Small intestine (tissue), 7 donors: ENCODE measurements at regions not wholly inside any gene's neighbourhood (a gene's known extent, or its start where the extent isn't known, plus 50 kb on each side); places are given as distances from the start of the nearest gene placed in this dataset.

Source experiments
- DNase-seq, 2 donors: peaks; one replicate each; pipeline versions ENCODE4 v3.0.0 to v3.0.0-alpha.2; 2013
- FAIRE-seq: peaks from 2 replicates; lab custom pipeline; 2012; peaks lifted over from hg19 to GRCh38; lab: Jason Lieb, UNC
- H3K27ac ChIP-seq, 3 donors: one replicate each; pipeline ENCODE4 v1.5.1; 2013; ENCODE audit warnings: low read length in 2 of 3, mild to moderate bottlenecking in 2 of 3, control low read depth in 1 of 3, inconsistent platforms in 1 of 3, low read depth in 1 of 3, moderate library complexity in 1 of 3
- H3K27me3 ChIP-seq, 3 donors: one replicate each; pipeline ENCODE4 v1.6.1; 2013; ENCODE audit warnings: low read length in 3 of 3, inconsistent platforms in 1 of 3; ENCODE audit not compliant: control insufficient read depth in 3 of 3, insufficient read depth in 3 of 3
- H3K36me3 ChIP-seq, 3 donors: one replicate each; pipeline ENCODE4 v1.6.1; 2013; ENCODE audit warnings: low read length in 3 of 3, inconsistent platforms in 1 of 3, low read depth in 1 of 3, mild to moderate bottlenecking in 1 of 3, moderate library complexity in 1 of 3; ENCODE audit not compliant: control insufficient read depth in 3 of 3, insufficient read depth in 2 of 3
- H3K4me1 ChIP-seq, 3 donors: one replicate each; pipeline ENCODE4 v1.6.1; 2013; ENCODE audit warnings: low read length in 2 of 3, inconsistent platforms in 1 of 3, low read depth in 1 of 3, mild to moderate bottlenecking in 1 of 3, moderate library complexity in 1 of 3; ENCODE audit not compliant: control insufficient read depth in 3 of 3, insufficient read depth in 2 of 3
- H3K4me3 ChIP-seq, 3 donors: one replicate each; pipeline ENCODE4 v1.5.1; 2013; ENCODE audit warnings: low read length in 3 of 3, control low read depth in 1 of 3, inconsistent platforms in 1 of 3, low read depth in 1 of 3, mild to moderate bottlenecking in 1 of 3, moderate library complexity in 1 of 3
- H3K9me3 ChIP-seq, 2 donors: one replicate each; pipeline ENCODE4 v1.6.1; 2013; ENCODE audit warnings: low read depth in 1 of 2, low read length in 1 of 2; ENCODE audit not compliant: control insufficient read depth in 2 of 2, insufficient read depth in 1 of 2
- WGBS, 3 donors: extraction: QIAGEN DNeasy Blood & Tissue Kit; methylation state at CpG; one replicate each; pipeline ENCODE4 v1.1.7; 2013; 5-methylcytosine and 5-hydroxymethylcytosine counted together
- donor health status: healthy with polysubstance abuse.
- donor health status: control.
- donor health status: control.
- donor health status: Bipolar disorder and iron deficiency.
- donor health status: healthy.

DNA sequence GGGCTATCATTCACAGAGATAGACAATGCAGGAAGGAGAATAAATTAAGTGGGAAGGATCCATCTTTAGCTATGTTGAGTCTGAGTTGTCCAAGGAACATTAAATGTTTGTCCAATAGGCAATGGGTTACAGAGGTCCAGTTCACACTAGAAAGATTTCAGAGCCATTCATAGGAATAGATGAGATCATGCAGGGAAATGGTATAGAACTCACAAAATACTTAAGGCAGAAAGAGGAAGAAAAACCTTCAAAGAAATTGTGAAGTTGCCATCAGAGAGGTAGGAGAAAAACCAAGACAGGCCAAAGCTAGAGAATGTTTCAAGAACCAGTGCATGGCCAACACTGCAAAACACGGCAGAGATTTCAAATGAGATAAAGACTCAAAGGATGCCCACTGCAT is 94.1 kb downstream of the PHLDA1 start:
- Histone ChIP-seq H3K27me3 (no peaks in the 10 kb centered on the region), H3K4me3 (no peak overlapping the region), H3K27ac (no peak overlapping the region), H3K9me3 (peaks cover 0 to 3% of the 10 kb centered on the region in 2 donors), H3K4me1 (peaks cover 0 to 24% (median 8%) of the 10 kb centered on the region in 3 donors), H3K36me3 (no peaks in the 10 kb centered on the region)
- FAIRE-seq (no peak), DNase-seq (no peak)
- 86 to 89% (median 89%) methylated on average over 1 of the region's 1 CpG for WGBS, 3 donors

GRCh38 chr12:75936515-75937440 is 94.8 kb downstream of the PHLDA1 start:
- peaks cover 0 to 30% (median 8%) of the 10 kb centered on the region in 3 donors for H3K4me1 ChIP-seq
- no peaks in the 10 kb centered on the region for H3K36me3 ChIP-seq
- DNase-seq (no peak), FAIRE-seq (no peak)
- 86 to 95% (median 92%) methylated on average over 5 of the region's 5 CpGs for WGBS, 3 donors
- H3K27me3 ChIP-seq = no peaks in the 10 kb centered on the region
- no peak overlapping the region for H3K4me3 ChIP-seq
- H3K27ac ChIP-seq = no peak overlapping the region
- peaks cover 0 to 3% of the 10 kb centered on the region in 2 donors for H3K9me3 ChIP-seq

DNA sequence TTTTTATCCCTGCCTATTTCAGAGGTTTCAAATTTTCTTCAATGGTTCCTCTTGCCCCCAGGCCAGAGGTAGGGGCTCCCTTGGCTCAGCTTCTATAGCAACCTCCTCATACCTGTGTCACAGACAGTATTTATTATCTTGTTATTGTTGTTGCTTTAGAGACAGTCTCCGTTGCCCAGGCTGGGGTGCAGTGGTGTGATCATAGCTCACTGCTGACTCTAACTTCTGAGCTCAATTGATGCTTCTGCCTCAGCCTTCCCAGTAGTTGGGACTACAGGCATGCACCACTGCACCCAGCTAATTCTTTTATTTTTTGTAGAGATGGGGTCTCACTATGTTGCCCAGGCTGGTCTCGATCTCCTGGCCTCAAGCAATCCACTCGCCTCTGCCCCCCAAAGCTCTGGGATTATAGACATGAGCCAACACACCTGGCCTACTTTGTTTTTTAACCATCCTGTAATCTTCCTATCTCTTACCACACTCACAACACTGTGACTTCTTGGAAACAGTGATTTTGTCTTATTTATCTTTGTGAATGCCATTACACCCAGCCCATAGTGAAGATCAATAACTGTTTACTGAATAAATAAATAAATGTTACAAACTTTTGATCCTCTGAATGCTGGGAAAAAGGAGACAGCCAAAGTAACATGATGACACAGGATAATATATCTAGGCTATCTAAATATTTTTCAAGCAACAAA is 95.9 kb downstream of the PHLDA1 start:
- FAIRE-seq = no peak
- 92 to 96% (median 93%) methylated on average over 3 of the region's 3 CpGs for WGBS, 3 donors
- Histone ChIP-seq H3K9me3 (peaks cover 0 to 3% of the 10 kb centered on the region in 2 donors), H3K36me3 (no peaks in the 10 kb centered on the region), H3K27ac (no peak overlapping the region), H3K4me3 (no peak overlapping the region), H3K27me3 (no peaks in the 10 kb centered on the region), H3K4me1 (peaks cover 0 to 30% (median 8%) of the 10 kb centered on the region in 3 donors)
- DNase-seq = no peak

DNA sequence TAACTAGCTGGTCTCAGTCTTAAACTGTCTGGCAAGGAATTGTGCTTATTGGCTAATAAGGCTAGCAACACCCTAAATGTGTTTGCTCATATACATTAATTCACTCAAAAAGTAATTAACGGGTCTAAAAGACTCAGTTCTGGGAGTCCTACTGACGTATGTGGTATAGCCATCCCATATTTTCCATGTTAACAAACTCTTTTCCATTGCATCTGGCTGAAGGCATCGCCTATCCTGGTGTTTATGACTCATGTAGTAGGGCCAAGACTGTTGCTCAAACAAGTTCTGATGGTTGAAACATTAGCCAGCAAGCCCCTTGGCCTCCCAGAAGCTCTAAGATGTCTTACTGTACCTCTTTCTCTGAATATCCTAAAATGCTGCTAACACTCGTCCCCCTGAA is 98.5 kb downstream of the PHLDA1 start:
- FAIRE-seq (no peak), DNase-seq (peak in 1 of 2 donors; percentile 57)
- Histone ChIP-seq H3K27ac (no peak overlapping the region), H3K36me3 (no peaks in the 10 kb centered on the region), H3K4me1 (peaks cover 0 to 30% (median 8%) of the 10 kb centered on the region in 3 donors), H3K4me3 (no peak overlapping the region), H3K9me3 (no peaks in the 10 kb centered on the region), H3K27me3 (no peaks in the 10 kb centered on the region)
- WGBS, 3 donors = 83 to 87% (median 86%) methylated on average over 4 of the region's 4 CpGs

GRCh38 chr12:75932241-75932640 is 99.3 kb downstream of the PHLDA1 start:
- H3K4me1 ChIP-seq = peaks cover 0 to 30% (median 8%) of the 10 kb centered on the region in 3 donors
- no peaks in the 10 kb centered on the region for H3K36me3 ChIP-seq
- no peak overlapping the region for H3K4me3 ChIP-seq
- DNase-seq (no peak), FAIRE-seq (no peak)
- no peaks in the 10 kb centered on the region for H3K9me3 ChIP-seq
- no peaks in the 10 kb centered on the region for H3K27me3 ChIP-seq
- H3K27ac ChIP-seq = no peak overlapping the region
- 16 to 62% (median 53%) methylated on average over 1 of the region's 1 CpG for WGBS, 3 donors

DNA sequence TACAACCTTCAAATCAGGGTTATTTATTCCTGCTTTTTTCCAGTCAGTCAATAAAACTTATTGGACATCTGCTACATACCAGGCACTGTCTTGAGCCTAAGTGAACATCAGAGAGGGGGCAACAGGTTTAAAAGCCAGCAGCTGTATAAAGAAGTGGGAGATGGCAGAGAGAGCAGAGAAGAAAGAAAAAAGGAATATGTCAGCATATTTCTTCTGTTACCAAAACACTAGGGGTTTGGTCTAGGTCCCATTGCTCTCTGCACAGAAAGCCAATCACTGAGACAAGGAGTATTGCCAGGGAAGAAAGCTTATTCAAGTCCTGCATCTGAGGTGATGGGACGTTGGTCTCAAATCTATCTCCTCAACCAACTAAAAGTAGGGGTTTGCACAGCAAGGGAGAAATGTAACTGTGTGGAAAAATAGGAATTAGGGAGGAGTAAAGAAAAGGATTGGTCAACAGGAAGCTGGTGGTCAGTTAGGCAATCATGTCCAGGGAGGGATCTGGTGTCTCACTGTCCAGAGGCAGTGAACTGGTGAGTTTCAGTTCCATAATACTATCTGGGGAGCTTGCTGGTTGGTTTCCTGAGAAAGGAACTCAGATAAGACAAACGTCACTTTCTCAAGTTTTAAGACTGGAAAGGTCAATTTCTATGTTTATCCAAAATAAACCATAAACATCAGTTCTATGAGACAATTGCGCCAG is 107.5 kb downstream of the PHLDA1 start:
- 84 to 92% (median 92%) methylated on average over 3 of the region's 3 CpGs for WGBS, 3 donors
- H3K27me3 ChIP-seq = no peaks in the 10 kb centered on the region
- no peak overlapping the region for H3K4me3 ChIP-seq
- DNase-seq (no peak), FAIRE-seq (no peak)
- no peaks in the 10 kb centered on the region for H3K4me1 ChIP-seq
- H3K36me3 ChIP-seq = no peaks in the 10 kb centered on the region
- H3K27ac ChIP-seq = no peak overlapping the region
- H3K9me3 ChIP-seq = peaks cover 0 to 7% of the 10 kb centered on the region in 2 donors

DNA sequence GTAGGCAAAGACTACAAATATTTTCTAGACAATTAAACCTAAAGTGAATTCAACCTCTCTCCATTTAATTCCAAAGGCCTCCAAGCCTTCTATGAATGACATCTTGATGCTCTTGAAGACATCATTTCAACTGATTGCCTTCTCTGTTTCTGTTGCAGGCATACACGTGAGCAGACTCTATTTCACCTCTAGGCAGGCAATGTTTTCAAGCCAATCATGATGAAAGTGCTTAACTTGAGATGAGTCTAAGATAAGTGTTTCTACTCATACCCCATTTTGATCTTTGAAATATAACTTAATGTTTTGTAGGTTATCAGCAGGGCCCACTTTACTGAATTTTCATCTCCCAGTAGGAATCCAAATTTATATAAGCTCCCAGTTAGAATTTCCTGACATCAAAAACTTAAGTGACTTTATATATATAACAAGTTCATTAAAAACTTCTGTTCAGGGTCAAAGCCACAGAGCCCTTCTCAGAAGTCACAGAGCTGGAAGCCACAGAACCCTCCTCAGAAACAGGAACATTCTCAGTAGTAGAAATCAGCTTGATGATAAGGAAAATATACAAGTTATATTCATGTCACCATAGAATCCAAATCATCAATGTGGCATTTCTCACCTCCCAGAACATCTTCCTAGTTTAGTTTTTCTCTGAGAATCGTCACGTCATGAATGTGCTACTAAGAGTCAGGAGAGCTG is 108.5 kb downstream of the PHLDA1 start:
- H3K9me3 ChIP-seq = peaks cover 0 to 7% of the 10 kb centered on the region in 2 donors
- no peak overlapping the region for H3K4me3 ChIP-seq
- no peaks in the 10 kb centered on the region for H3K27me3 ChIP-seq
- H3K4me1 ChIP-seq = no peaks in the 10 kb centered on the region
- 90 to 97% (median 95%) methylated on average over 3 of the region's 3 CpGs for WGBS, 3 donors
- H3K27ac ChIP-seq = no peak overlapping the region
- DNase-seq (no peak), FAIRE-seq (no peak)
- no peaks in the 10 kb centered on the region for H3K36me3 ChIP-seq
